IPS DF 6.9 (cell line): ENCODE measurements at regions not wholly inside any gene's neighbourhood (a gene's known extent, or its start where the extent isn't known, plus 50 kb on each side); places are given as distances from the start of the nearest gene placed in this dataset.

ENCODE experiments used
- DNase-seq: peaks from one replicate; pipeline ENCODE4 v3.0.0-alpha.2; 2013; ENCODE audit warnings: low read depth, low spot score
- H3K27ac ChIP-seq: one replicate; pipeline ENCODE4 v1.5.1; 2013; ENCODE audit warnings: low read length, control low read depth
- H3K27me3 ChIP-seq: 2 replicates; pipeline ENCODE4 v1.6.1; 2013; ENCODE audit warnings: mild to moderate bottlenecking, low read length; ENCODE audit not compliant: control insufficient read depth, insufficient read depth
- H3K36me3 ChIP-seq: 2 replicates; pipeline ENCODE4 v1.6.1; 2013; ENCODE audit warnings: low read length; ENCODE audit not compliant: control insufficient read depth, insufficient read depth
- H3K4me1 ChIP-seq: 2 replicates; pipeline ENCODE4 v1.6.1; 2013; ENCODE audit warnings: low read length; ENCODE audit not compliant: control insufficient read depth, insufficient read depth
- H3K4me3 ChIP-seq: 2 replicates; pipeline ENCODE4 v1.5.1; 2013; ENCODE audit warnings: mild to moderate bottlenecking, low read length
- H3K9me3 ChIP-seq: 2 replicates; pipeline ENCODE4 v1.6.1; 2013; ENCODE audit warnings: low read length, inconsistent platforms; ENCODE audit not compliant: control insufficient read depth, insufficient read depth
- WGBS: extraction: QIAGEN DNeasy Blood & Tissue Kit; methylation state at CpG from one replicate; pipeline ENCODE4 v1.1.7; 2013; ENCODE audit warnings: mixed read lengths, missing lambda C conversion rate; ENCODE audit not compliant: insufficient read length, insufficient coverage; 5-methylcytosine and 5-hydroxymethylcytosine counted together

GRCh38 chr13:70964874-70965273, 856.6 kb upstream of the KLHL1 start:
- Histone ChIP-seq H3K27ac (no peak overlapping the region), H3K4me3 (no peak overlapping the region), H3K4me1 (no peaks in the 10 kb centered on the region), H3K36me3 (no peaks in the 10 kb centered on the region), H3K9me3 (no peaks in the 10 kb centered on the region), H3K27me3 (no peaks in the 10 kb centered on the region)
- DNase-seq = no peak
- WGBS = no CpG with 5 or more reads among the region's 1 CpG

- Histone ChIP-seq H3K36me3 (no peaks in the 10 kb centered on the region), H3K27me3 (no peaks in the 10 kb centered on the region), H3K9me3 (no peaks in the 10 kb centered on the region), H3K4me1 (no peaks in the 10 kb centered on the region), H3K4me3 (no peak overlapping the region), H3K27ac (no peak overlapping the region)
- WGBS = no CpG with 5 or more reads among the region's 2 CpGs
- no peak for DNase-seq
Observed at GRCh38 chr13:70964124-70964523, 855.9 kb upstream of the KLHL1 start.

GRCh38 chr13:70960841-70961443, 852.7 kb upstream of the KLHL1 start:
- Histone ChIP-seq H3K27ac (no peak overlapping the region), H3K4me3 (no peak overlapping the region), H3K9me3 (no peaks in the 10 kb centered on the region), H3K27me3 (no peaks in the 10 kb centered on the region), H3K4me1 (no peaks in the 10 kb centered on the region), H3K36me3 (no peaks in the 10 kb centered on the region)
- no peak for DNase-seq
- WGBS = no CpG with 5 or more reads among the region's 9 CpGs

- no peak overlapping the region for H3K4me3 ChIP-seq
- whole genome bisulfite sequencing = no CpG with 5 or more reads among the region's 4 CpGs
- no peaks in the 10 kb centered on the region for H3K27me3 ChIP-seq
- H3K9me3 ChIP-seq = no peaks in the 10 kb centered on the region
- H3K4me1 ChIP-seq = no peaks in the 10 kb centered on the region
- H3K27ac ChIP-seq = no peak overlapping the region
- no peak for DNase-seq
- H3K36me3 ChIP-seq = no peaks in the 10 kb centered on the region
Observed at GRCh38 chr13:70959035-70959775, 851.0 kb upstream of the KLHL1 start.

GRCh38 chr13:70955887-70956286, 847.6 kb upstream of the KLHL1 start:
- Histone ChIP-seq H3K4me3 (no peak overlapping the region), H3K4me1 (no peaks in the 10 kb centered on the region), H3K27ac (no peak overlapping the region), H3K9me3 (no peaks in the 10 kb centered on the region), H3K36me3 (no peaks in the 10 kb centered on the region), H3K27me3 (no peaks in the 10 kb centered on the region)
- DNase-seq = no peak
- no CpG with 5 or more reads among the region's 1 CpG for WGBS

- H3K4me3 ChIP-seq = no peak overlapping the region
- H3K36me3 ChIP-seq = no peaks in the 10 kb centered on the region
- no peaks in the 10 kb centered on the region for H3K9me3 ChIP-seq
- no peaks in the 10 kb centered on the region for H3K27me3 ChIP-seq
- H3K4me1 ChIP-seq = no peaks in the 10 kb centered on the region
- DNase-seq = no peak
- H3K27ac ChIP-seq = no peak overlapping the region
Observed at GRCh38 chr13:70950664-70951063, 842.4 kb upstream of the KLHL1 start.

GRCh38 chr13:70945506-70945905, 837.3 kb upstream of the KLHL1 start:
- Histone ChIP-seq H3K4me3 (no peak overlapping the region), H3K27ac (no peak overlapping the region), H3K27me3 (no peaks in the 10 kb centered on the region), H3K9me3 (no peaks in the 10 kb centered on the region), H3K36me3 (no peaks in the 10 kb centered on the region), H3K4me1 (no peaks in the 10 kb centered on the region)
- DNase-seq = no peak
- no CpG with 5 or more reads among the region's 2 CpGs for WGBS

GRCh38 chr13:70941454-70941853, 833.2 kb upstream of the KLHL1 start:
- WGBS = no CpG with 5 or more reads among the region's 1 CpG
- H3K36me3 ChIP-seq = no peaks in the 10 kb centered on the region
- H3K9me3 ChIP-seq = no peaks in the 10 kb centered on the region
- H3K4me1 ChIP-seq = no peaks in the 10 kb centered on the region
- H3K27ac ChIP-seq = no peak overlapping the region
- DNase-seq = no peak
- H3K4me3 ChIP-seq = no peak overlapping the region
- no peaks in the 10 kb centered on the region for H3K27me3 ChIP-seq

- no peak for DNase-seq
- Histone ChIP-seq H3K9me3 (no peaks in the 10 kb centered on the region), H3K27me3 (no peaks in the 10 kb centered on the region), H3K4me3 (no peak overlapping the region), H3K36me3 (no peaks in the 10 kb centered on the region), H3K4me1 (no peaks in the 10 kb centered on the region), H3K27ac (no peak overlapping the region)
- WGBS = no CpG with 5 or more reads among the region's 1 CpG
Observed at GRCh38 chr13:70938462-70938861, 830.2 kb upstream of the KLHL1 start.

GRCh38 chr13:70932511-70932910, 824.3 kb upstream of the KLHL1 start:
- no peak for DNase-seq
- 100% methylated on average over 1 of the region's 3 CpGs for WGBS
- Histone ChIP-seq H3K4me1 (no peaks in the 10 kb centered on the region), H3K9me3 (no peaks in the 10 kb centered on the region), H3K4me3 (no peak overlapping the region), H3K27ac (no peak overlapping the region), H3K36me3 (no peaks in the 10 kb centered on the region), H3K27me3 (no peaks in the 10 kb centered on the region)
